ENCODE measurements at regions not wholly inside any gene's neighbourhood (a gene's known extent, or its start where the extent isn't known, plus 50 kb on each side); places are given as distances from the start of the nearest gene placed in this dataset.

DNA sequence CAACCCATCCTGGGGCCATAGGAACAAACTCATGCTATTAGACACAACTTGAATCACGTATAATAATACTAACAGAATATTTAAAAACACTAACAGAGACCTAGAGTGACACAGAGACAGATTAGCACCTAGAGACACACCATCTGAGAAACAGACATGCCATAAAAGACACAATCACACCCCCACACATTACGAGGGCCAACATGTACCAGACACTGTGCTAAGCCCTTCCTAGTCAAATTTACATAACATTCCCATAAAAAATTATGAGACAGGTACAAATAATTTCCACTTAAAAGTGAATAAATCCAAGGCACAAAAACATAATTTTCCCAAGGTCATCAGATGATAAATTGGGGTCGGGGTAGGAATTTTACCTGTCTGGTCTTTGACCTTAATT lies 141.1 kb upstream of the PRSS16 start:
- H3F3A ChIP-seq (ENCODE audit: insufficient read depth, low read length, poor library complexity, severe bottlenecking): no peaks in the 10 kb centered on the region
- no peak overlapping the region for H3K9ac ChIP-seq (ENCODE audit: low read length)
- no peak overlapping the region for H3K4me2 ChIP-seq (ENCODE audit: low read length)
- H3K9me2 ChIP-seq (ENCODE audit: insufficient read depth, low read length): no peaks in the 10 kb centered on the region
- no peak overlapping the region for H2AFZ ChIP-seq (ENCODE audit: low read depth, low read length)
- no peaks in the 10 kb centered on the region for H3K9me3 ChIP-seq (ENCODE audit: low read length)
- H3K36me3 ChIP-seq (ENCODE audit: insufficient read depth, low read length): no peaks in the 10 kb centered on the region
- TF ChIP-seq MXI1 (conservative IDR thresholded peaks at IDR 0.05; ENCODE audit: poor library complexity, severe bottlenecking) (no peak), EP300 (conservative IDR thresholded peaks at IDR 0.05; ENCODE audit: poor library complexity, severe bottlenecking) (no peak), EZH2 (IDR thresholded peaks at IDR 0.05; ENCODE audit: borderline replicate concordance, insufficient read depth, low read length, poor library complexity, severe bottlenecking) (no peak), SMC3 (conservative IDR thresholded peaks at IDR 0.05; ENCODE audit: poor library complexity) (no peak), RAD21 (conservative IDR thresholded peaks at IDR 0.05) (no peak), TAF1 (IDR thresholded peaks at IDR 0.05; ENCODE audit: low read depth) (no peak), POLR2AphosphoS5 (IDR thresholded peaks at IDR 0.05) (no peak)
- TF ChIP-seq, protein P1, sequence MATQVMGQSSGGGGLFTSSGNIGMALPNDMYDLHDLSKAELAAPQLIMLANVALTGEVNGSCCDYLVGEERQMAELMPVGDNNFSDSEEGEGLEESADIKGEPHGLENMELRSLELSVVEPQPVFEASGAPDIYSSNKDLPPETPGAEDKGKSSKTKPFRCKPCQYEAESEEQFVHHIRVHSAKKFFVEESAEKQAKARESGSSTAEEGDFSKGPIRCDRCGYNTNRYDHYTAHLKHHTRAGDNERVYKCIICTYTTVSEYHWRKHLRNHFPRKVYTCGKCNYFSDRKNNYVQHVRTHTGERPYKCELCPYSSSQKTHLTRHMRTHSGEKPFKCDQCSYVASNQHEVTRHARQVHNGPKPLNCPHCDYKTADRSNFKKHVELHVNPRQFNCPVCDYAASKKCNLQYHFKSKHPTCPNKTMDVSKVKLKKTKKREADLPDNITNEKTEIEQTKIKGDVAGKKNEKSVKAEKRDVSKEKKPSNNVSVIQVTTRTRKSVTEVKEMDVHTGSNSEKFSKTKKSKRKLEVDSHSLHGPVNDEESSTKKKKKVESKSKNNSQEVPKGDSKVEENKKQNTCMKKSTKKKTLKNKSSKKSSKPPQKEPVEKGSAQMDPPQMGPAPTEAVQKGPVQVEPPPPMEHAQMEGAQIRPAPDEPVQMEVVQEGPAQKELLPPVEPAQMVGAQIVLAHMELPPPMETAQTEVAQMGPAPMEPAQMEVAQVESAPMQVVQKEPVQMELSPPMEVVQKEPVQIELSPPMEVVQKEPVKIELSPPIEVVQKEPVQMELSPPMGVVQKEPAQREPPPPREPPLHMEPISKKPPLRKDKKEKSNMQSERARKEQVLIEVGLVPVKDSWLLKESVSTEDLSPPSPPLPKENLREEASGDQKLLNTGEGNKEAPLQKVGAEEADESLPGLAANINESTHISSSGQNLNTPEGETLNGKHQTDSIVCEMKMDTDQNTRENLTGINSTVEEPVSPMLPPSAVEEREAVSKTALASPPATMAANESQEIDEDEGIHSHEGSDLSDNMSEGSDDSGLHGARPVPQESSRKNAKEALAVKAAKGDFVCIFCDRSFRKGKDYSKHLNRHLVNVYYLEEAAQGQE (IDR thresholded peaks at IDR 0.05; ENCODE audit: borderline replicate concordance): no peak
- TF ChIP-seq, protein P2, sequence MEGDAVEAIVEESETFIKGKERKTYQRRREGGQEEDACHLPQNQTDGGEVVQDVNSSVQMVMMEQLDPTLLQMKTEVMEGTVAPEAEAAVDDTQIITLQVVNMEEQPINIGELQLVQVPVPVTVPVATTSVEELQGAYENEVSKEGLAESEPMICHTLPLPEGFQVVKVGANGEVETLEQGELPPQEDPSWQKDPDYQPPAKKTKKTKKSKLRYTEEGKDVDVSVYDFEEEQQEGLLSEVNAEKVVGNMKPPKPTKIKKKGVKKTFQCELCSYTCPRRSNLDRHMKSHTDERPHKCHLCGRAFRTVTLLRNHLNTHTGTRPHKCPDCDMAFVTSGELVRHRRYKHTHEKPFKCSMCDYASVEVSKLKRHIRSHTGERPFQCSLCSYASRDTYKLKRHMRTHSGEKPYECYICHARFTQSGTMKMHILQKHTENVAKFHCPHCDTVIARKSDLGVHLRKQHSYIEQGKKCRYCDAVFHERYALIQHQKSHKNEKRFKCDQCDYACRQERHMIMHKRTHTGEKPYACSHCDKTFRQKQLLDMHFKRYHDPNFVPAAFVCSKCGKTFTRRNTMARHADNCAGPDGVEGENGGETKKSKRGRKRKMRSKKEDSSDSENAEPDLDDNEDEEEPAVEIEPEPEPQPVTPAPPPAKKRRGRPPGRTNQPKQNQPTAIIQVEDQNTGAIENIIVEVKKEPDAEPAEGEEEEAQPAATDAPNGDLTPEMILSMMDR (IDR thresholded peaks at IDR 0.05; ENCODE audit: poor library complexity, severe bottlenecking): no peak
- no peaks in the 10 kb centered on the region for H3K27me3 ChIP-seq (ENCODE audit: insufficient read depth, low read depth, low read length)
- no peaks in the 10 kb centered on the region for H3K79me2 ChIP-seq (replicated peaks; ENCODE audit: insufficient read depth, low read length)
- H3K27ac ChIP-seq (ENCODE audit: low read length): no peak overlapping the region
- H4K20me1 ChIP-seq (ENCODE audit: insufficient read depth): no peaks in the 10 kb centered on the region
- H3K4me3 ChIP-seq (ENCODE audit: low read length): no peak overlapping the region

DNA sequence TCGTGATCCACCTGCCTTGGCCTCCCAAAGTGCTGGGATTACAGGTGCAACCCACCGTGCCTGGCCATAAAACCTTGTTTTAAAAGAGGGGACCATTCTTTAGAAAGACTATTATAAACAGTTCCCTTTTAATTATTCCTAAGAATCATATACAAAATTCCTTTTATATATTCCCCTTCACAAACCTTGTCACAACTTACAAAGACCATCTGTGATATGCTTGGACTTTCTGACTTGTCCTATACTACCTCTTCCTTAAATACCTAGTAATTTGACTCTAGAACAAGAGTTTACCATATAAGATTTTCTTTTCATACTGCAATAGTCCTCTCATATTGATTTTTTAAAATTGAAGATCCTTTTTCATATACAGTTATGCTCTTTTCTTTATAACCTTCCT lies 135.8 kb upstream of the PRSS16 start:
- Histone ChIP-seq H3K4me2 (ENCODE audit: low read length) (no peak overlapping the region), H2AFZ (ENCODE audit: low read depth, low read length) (no peak overlapping the region), H3K36me3 (ENCODE audit: insufficient read depth, low read length) (no peaks in the 10 kb centered on the region), H3K9me3 (ENCODE audit: low read length) (no peaks in the 10 kb centered on the region), H4K20me1 (ENCODE audit: insufficient read depth) (no peaks in the 10 kb centered on the region), H3K27me3 (ENCODE audit: insufficient read depth, low read depth, low read length) (no peaks in the 10 kb centered on the region), H3K79me2 (replicated peaks; ENCODE audit: insufficient read depth, low read length) (no peaks in the 10 kb centered on the region), H3F3A (ENCODE audit: insufficient read depth, low read length, poor library complexity, severe bottlenecking) (no peaks in the 10 kb centered on the region), H3K9ac (ENCODE audit: low read length) (no peak overlapping the region), H3K4me3 (ENCODE audit: low read length) (no peak overlapping the region), H3K27ac (ENCODE audit: low read length) (no peak overlapping the region), H3K9me2 (ENCODE audit: insufficient read depth, low read length) (no peaks in the 10 kb centered on the region)
- TF ChIP-seq SMC3 (conservative IDR thresholded peaks at IDR 0.05; ENCODE audit: poor library complexity): no peak
- no peak for TF ChIP-seq TAF1 (IDR thresholded peaks at IDR 0.05; ENCODE audit: low read depth)
- no peak for TF ChIP-seq MXI1 (conservative IDR thresholded peaks at IDR 0.05; ENCODE audit: poor library complexity, severe bottlenecking)
- TF ChIP-seq EP300 (conservative IDR thresholded peaks at IDR 0.05; ENCODE audit: poor library complexity, severe bottlenecking): no peak
- TF ChIP-seq RAD21 (conservative IDR thresholded peaks at IDR 0.05): no peak
- TF ChIP-seq EZH2 (IDR thresholded peaks at IDR 0.05; ENCODE audit: borderline replicate concordance, insufficient read depth, low read length, poor library complexity, severe bottlenecking): no peak
- no peak for TF ChIP-seq POLR2AphosphoS5 (IDR thresholded peaks at IDR 0.05)
- TF ChIP-seq, protein P2 (IDR thresholded peaks at IDR 0.05; ENCODE audit: poor library complexity, severe bottlenecking): no peak
- TF ChIP-seq, protein P1 (IDR thresholded peaks at IDR 0.05; ENCODE audit: borderline replicate concordance): no peak
